Endodermal cell (in vitro differentiated cells): ENCODE measurements at regions not wholly inside any gene's neighbourhood (a gene's known extent, or its start where the extent isn't known, plus 50 kb on each side); places are given as distances from the start of the nearest gene placed in this dataset.

Source experiments
- DNase-seq: peaks from one replicate; pipeline ENCODE4 v3.0.0-alpha.2; 2017
- H3K27ac ChIP-seq: 2 replicates; pipeline ENCODE4 v1.5.1; 2013; ENCODE audit warnings: mild to moderate bottlenecking, low read depth, low read length, moderate library complexity
- H3K27me3 ChIP-seq: 2 replicates; pipeline ENCODE4 v1.6.1; 2013; ENCODE audit warnings: mild to moderate bottlenecking, low read length, moderate library complexity; ENCODE audit not compliant: insufficient read depth, control insufficient read depth, poor library complexity, severe bottlenecking
- H3K36me3 ChIP-seq: 2 replicates; pipeline ENCODE4 v1.7.0; 2013; ENCODE audit warnings: mild to moderate bottlenecking, low read length, moderate library complexity; ENCODE audit not compliant: control insufficient read depth, insufficient read depth
- H3K4me1 ChIP-seq: one replicate; pipeline ENCODE4 v1.7.0; 2013; ENCODE audit warnings: low read length; ENCODE audit not compliant: control insufficient read depth, insufficient read depth
- H3K4me3 ChIP-seq: 2 replicates; pipeline ENCODE4 v1.5.1; 2013; ENCODE audit warnings: mild to moderate bottlenecking, low read length, moderate library complexity
- H3K9ac ChIP-seq: 2 replicates; pipeline ENCODE4 v1.6.1; 2013; ENCODE audit warnings: mild to moderate bottlenecking, low read length, moderate library complexity; ENCODE audit not compliant: poor library complexity, severe bottlenecking; ENCODE audit errors: extremely low read depth
- H3K9me3 ChIP-seq: 2 replicates; pipeline ENCODE4 v1.6.1; 2013; ENCODE audit warnings: mild to moderate bottlenecking, low read length, moderate library complexity; ENCODE audit not compliant: control insufficient read depth
- H3K27ac Mint-ChIP-seq: 2 replicates; pipeline ENCODE4 v1.8.0; 2020; ENCODE audit warnings: mixed read lengths
- H3K27me3 Mint-ChIP-seq: 2 replicates; pipeline ENCODE4 v1.8.0; 2021; ENCODE audit warnings: mild to moderate bottlenecking, mixed read lengths; ENCODE audit not compliant: insufficient read depth
- H3K36me3 Mint-ChIP-seq: 2 replicates; pipeline ENCODE4 v1.8.0; 2020; ENCODE audit warnings: low read depth, mixed read lengths
- H3K4me1 Mint-ChIP-seq: 2 replicates; pipeline ENCODE4 v1.8.0; 2020; ENCODE audit warnings: mixed read lengths
- H3K4me3 Mint-ChIP-seq: 2 replicates; pipeline ENCODE4 v1.8.0; 2020; ENCODE audit warnings: mild to moderate bottlenecking, moderate library complexity, mixed read lengths
- H3K9me3 Mint-ChIP-seq: 2 replicates; pipeline ENCODE4 v1.8.0; 2020; ENCODE audit warnings: mild to moderate bottlenecking, mixed read lengths
- WGBS, 2 experiments: methylation state at CpG; one replicate each; pipeline versions ENCODE4 v1.1.5 to v1.1.7; 2013; ENCODE audit warnings: missing lambda C conversion rate in 2 of 2, mixed read lengths in 1 of 2; ENCODE audit not compliant: insufficient coverage in 1 of 2, insufficient read length in 1 of 2; 5-methylcytosine and 5-hydroxymethylcytosine counted together
- TF ChIP-seq, protein P1 (sequence below): fragments of 200-600 bp; sonication (generic); conservative IDR thresholded peaks from 2 replicates; pipeline ENCODE4 v1.5.0; 2021; ENCODE audit warnings: antibody characterized with exemption, mild to moderate bottlenecking

DNA sequence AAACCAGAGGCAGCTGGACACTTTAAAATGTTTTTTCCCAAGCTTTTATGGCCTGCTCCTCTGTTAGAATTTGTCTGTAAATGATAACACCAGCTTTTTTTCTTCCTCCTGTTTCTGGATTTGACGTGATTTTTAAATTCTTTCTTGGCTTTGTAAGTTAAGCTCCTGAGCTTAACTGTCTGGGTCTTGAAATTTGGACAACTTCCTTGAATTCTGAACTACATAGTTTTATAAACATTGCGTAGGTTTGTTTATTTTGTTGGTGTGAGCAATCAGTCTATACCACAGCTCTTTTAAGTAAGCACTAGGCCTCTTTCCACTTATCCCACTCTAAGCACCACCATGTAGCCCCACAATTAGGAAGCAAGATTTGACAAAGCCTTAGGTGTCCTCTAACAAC, 144.4 kb upstream of the GUCY1A1 start:
- Histone ChIP-seq H3K27ac (no peak overlapping the region), H3K36me3 (no peaks in the 10 kb centered on the region), H3K27me3 (no peaks in the 10 kb centered on the region), H3K4me3 (no peak overlapping the region), H3K9me3 (peaks cover 21% of the 10 kb centered on the region), H3K9ac (no peak overlapping the region), H3K4me1 (no peaks in the 10 kb centered on the region)
- TF ChIP-seq, protein P1, sequence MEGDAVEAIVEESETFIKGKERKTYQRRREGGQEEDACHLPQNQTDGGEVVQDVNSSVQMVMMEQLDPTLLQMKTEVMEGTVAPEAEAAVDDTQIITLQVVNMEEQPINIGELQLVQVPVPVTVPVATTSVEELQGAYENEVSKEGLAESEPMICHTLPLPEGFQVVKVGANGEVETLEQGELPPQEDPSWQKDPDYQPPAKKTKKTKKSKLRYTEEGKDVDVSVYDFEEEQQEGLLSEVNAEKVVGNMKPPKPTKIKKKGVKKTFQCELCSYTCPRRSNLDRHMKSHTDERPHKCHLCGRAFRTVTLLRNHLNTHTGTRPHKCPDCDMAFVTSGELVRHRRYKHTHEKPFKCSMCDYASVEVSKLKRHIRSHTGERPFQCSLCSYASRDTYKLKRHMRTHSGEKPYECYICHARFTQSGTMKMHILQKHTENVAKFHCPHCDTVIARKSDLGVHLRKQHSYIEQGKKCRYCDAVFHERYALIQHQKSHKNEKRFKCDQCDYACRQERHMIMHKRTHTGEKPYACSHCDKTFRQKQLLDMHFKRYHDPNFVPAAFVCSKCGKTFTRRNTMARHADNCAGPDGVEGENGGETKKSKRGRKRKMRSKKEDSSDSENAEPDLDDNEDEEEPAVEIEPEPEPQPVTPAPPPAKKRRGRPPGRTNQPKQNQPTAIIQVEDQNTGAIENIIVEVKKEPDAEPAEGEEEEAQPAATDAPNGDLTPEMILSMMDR: no peak
- Mint-ChIP-seq H3K9me3 (peaks cover 31% of the 10 kb centered on the region), H3K27ac (no peak overlapping the region), H3K27me3 (peaks cover 5% of the 10 kb centered on the region), H3K4me1 (no peaks in the 10 kb centered on the region), H3K4me3 (no peak overlapping the region), H3K36me3 (no peaks in the 10 kb centered on the region)
- no peak for DNase-seq
- WGBS, 2 experiments: 89% methylated on average over 2 of the region's 2 CpGs; no CpG with 5 or more reads in 1 of the 2 experiments

DNA sequence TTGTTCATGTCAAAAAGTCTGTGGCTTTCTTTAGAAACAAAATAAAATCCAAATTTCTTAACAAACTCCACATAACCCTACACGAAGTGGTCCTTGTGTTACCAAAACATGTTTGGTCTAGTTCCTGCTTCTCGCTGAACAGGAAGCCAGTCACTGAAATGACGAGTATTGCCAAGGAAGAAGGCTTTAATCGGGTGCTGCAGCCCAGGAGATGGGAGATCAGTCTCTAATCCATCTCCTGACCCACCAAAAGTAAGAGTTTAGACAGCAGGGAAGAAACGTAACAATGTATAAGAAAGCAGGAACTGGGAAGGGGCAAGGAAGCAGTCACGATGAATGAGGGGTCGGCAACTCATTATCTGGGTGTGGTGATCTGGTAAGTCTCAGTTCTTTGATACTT, 144.6 kb upstream of the MAP9 start:
- TF ChIP-seq, protein P1: no peak
- H3K27ac Mint-ChIP-seq: no peak overlapping the region
- Histone ChIP-seq H3K27ac (no peak overlapping the region), H3K9me3 (peaks cover 21% of the 10 kb centered on the region), H3K4me1 (no peaks in the 10 kb centered on the region), H3K36me3 (no peaks in the 10 kb centered on the region), H3K4me3 (no peak overlapping the region), H3K9ac (no peak overlapping the region), H3K27me3 (no peaks in the 10 kb centered on the region)
- peaks cover 31% of the 10 kb centered on the region for H3K9me3 Mint-ChIP-seq
- no peaks in the 10 kb centered on the region for H3K4me1 Mint-ChIP-seq
- WGBS, 2 experiments: 79 to 96% methylated on average over 5 to 7 of the region's 7 CpGs
- no peak overlapping the region for H3K4me3 Mint-ChIP-seq
- H3K27me3 Mint-ChIP-seq: peaks cover 5% of the 10 kb centered on the region
- no peak for DNase-seq
- no peaks in the 10 kb centered on the region for H3K36me3 Mint-ChIP-seq

DNA sequence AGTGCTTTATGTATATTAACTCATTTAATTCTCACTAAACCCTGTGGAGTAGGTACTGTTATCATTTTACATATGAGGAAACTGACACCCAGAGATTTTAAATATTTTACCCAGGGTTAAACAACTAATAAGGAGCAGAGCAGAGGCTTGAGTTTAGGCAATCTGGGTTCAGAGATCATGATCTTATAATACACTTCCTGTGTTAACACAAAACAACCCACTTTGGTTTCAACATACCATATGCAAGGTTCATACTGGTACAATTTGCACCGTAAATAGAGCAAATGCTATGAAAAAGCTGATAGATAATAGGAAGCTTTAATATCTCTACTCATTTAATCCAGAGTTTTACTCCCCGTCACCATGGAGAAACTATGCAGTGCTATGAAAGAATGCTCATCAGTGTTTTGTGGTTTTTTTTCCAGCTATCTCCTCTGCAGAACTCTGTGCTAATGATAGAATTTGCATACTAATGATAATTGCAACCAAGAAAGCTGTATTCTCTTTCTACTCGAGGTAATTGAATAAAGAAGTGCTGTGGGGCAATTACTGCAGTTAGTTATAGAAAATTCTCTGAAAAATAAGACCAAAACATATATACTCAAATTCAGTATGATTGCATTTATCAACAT, 138.8 kb upstream of the MAP9 start:
- Histone ChIP-seq H3K27me3 (no peaks in the 10 kb centered on the region), H3K4me1 (no peaks in the 10 kb centered on the region), H3K36me3 (no peaks in the 10 kb centered on the region), H3K4me3 (no peak overlapping the region), H3K9ac (no peak overlapping the region), H3K27ac (no peak overlapping the region), H3K9me3 (peaks cover 2% of the 10 kb centered on the region)
- peaks cover 12% of the 10 kb centered on the region for H3K9me3 Mint-ChIP-seq
- TF ChIP-seq, protein P1: no peak
- WGBS, 2 experiments: 97 to 100% methylated on average over 1 to 3 of the region's 3 CpGs
- H3K27me3 Mint-ChIP-seq: peaks cover 6% of the 10 kb centered on the region
- DNase-seq: no peak
- no peaks in the 10 kb centered on the region for H3K36me3 Mint-ChIP-seq
- H3K4me3 Mint-ChIP-seq: no peak overlapping the region
- no peak overlapping the region for H3K27ac Mint-ChIP-seq
- H3K4me1 Mint-ChIP-seq: peaks cover 6% of the 10 kb centered on the region
